RWPE1 (cell line): ENCODE measurements at regions not wholly inside any gene's neighbourhood (a gene's known extent, or its start where the extent isn't known, plus 50 kb on each side); places are given as distances from the start of the nearest gene placed in this dataset.
"Not testable (repeated sequence)": the region's sequence is repeated elsewhere in the genome, so short reads cannot be mapped to it uniquely, and the experiment has no call there.

Experiments used
- CTCF ChIA-PET: fragments of 350-600 bp; sonication (Branson Sonifier 250); formaldehyde crosslinking; extraction: SDS; loops from one replicate; lab custom pipeline; 2021; lab: Yijun Ruan, JAX
- POLR2A ChIA-PET: fragments of 400-600 bp; formaldehyde crosslinking; extraction: SDS; loops from one replicate; lab custom pipeline; 2020; ENCODE audit warnings: antibody characterized with exemption; ENCODE audit not compliant: low non-redundant PET; lab: Yijun Ruan, JAX
- DNase-seq: peaks from one replicate; pipeline ENCODE4 v3.0.0; 2012; ENCODE audit warnings: low spot score
- H3K27ac ChIP-seq: fragments of 450-650 bp; 2 replicates; pipeline ENCODE4 v1.5.1; 2017
- CTCF ChIP-seq: fragments of 450-650 bp; conservative IDR thresholded peaks from 2 replicates; pipeline ENCODE4 v1.5.1; 2017; ENCODE audit warnings: low read depth, mild to moderate bottlenecking

- ChIA-PET POLR2A (no interaction called here), CTCF (interaction anchor here (0.6 kb wide), 1 partner anchor 107 kb away, joined by 3 read pairs; no protein-coding TSS in a partner anchor)
- H3K27ac ChIP-seq, result no peak overlapping the region
- no peak for DNase-seq
- TF ChIP-seq CTCF, result no peak
These were observed 191.8 kb downstream of the CYLC2 start for GRCh38 chr9:103186959-103187358.

GRCh38 chr9:103188781-103189350 lies 193.7 kb downstream of the CYLC2 start:
- no peak for TF ChIP-seq CTCF
- no peak for DNase-seq
- POLR2A ChIA-PET, result no interaction called here

GRCh38 chr9:103193992-103194391 lies 198.9 kb downstream of the CYLC2 start:
- POLR2A ChIA-PET, result no interaction called here
- no peak overlapping the region for H3K27ac ChIP-seq
- TF ChIP-seq CTCF, result no peak
- DNase-seq, result no peak
- CTCF ChIA-PET, result no interaction called here

More at GRCh38 chr9:103188781-103189350, 193.7 kb downstream of the CYLC2 start:
- CTCF ChIA-PET, result no interaction called here
- H3K27ac ChIP-seq, result no peak overlapping the region

DNA sequence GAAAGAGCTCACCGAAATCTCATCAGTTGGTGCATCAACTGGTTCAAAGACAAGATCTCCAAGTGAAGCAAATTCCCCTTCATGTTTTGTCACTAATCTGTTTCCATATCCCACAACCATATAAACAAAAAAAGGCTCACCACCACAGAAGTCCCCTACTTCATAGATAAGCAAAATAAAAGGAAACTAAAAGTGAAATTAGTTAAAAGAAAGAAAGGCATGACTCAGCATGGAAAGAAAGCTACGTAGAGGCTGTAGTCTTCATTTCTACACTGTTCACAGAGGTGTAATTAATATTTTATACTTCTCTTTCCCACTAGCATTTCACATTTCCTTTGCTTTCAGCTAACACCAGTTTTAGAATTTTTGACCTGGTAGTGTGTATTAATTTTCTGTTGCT lies 208.0 kb downstream of the CYLC2 start:
- no peak overlapping the region for H3K27ac ChIP-seq
- POLR2A ChIA-PET, result no interaction called here
- TF ChIP-seq CTCF, result no peak
- CTCF ChIA-PET, result interaction anchor here (0.6 kb wide), 1 partner anchor 197 kb away, joined by 5 read pairs; no protein-coding TSS in a partner anchor
- no peak for DNase-seq

DNA sequence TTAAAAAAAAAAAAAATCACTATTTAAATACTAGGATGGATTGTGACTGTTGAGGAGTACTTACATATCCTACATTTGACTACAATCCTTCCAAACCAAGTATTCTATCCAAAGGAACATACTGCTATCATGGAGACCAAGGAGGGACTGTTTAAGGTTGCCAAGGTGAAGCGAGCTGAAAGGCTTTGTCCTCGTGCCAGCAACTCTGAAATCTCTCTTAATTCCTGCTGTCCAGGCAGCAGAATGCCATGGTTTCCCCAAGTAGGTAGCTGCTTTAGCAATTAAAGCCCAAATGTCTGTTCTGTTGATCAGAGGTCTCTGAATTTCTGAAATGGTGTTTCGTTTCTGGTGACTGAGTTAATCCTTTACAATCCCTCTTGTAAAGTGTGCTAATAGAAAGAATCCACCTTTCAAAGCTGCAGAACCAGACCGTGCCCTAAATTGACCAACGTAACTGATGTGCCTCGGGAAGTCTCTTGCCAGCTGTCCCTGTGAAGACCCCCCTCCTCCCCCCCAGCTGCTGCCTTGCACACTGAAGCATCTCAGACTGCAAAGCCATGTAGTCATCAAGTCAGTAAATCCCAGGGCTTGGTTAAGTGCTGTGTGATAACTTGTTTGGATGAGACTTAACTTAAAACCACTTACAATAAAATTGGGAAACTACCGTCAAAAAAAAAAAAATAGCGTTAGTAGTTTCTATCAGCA lies 210.9 kb downstream of the CYLC2 start:
- CTCF ChIA-PET, result interaction anchor here (0.7 kb wide), 1 partner anchor 215 kb away, joined by 3 read pairs; no protein-coding TSS in a partner anchor
- DNase-seq, POLR2A ChIA-PET, H3K27ac ChIP-seq: not testable (repeated sequence)

GRCh38 chr9:103210607-103211006 lies 215.5 kb downstream of the CYLC2 start:
- CTCF ChIA-PET, result no interaction called here
- no peak for DNase-seq
- POLR2A ChIA-PET, result no interaction called here
- no peak for TF ChIP-seq CTCF
- no peak overlapping the region for H3K27ac ChIP-seq

- DNase-seq, result no peak
- CTCF ChIA-PET, result no interaction called here
- POLR2A ChIA-PET, result no interaction called here
- no peak overlapping the region for H3K27ac ChIP-seq
- TF ChIP-seq CTCF, result no peak
These were observed 220.1 kb downstream of the CYLC2 start for GRCh38 chr9:103215197-103215596.
